ENCODE measurements at regions not wholly inside any gene's neighbourhood (a gene's known extent, or its start where the extent isn't known, plus 50 kb on each side); places are given as distances from the start of the nearest gene placed in this dataset.

DNA sequence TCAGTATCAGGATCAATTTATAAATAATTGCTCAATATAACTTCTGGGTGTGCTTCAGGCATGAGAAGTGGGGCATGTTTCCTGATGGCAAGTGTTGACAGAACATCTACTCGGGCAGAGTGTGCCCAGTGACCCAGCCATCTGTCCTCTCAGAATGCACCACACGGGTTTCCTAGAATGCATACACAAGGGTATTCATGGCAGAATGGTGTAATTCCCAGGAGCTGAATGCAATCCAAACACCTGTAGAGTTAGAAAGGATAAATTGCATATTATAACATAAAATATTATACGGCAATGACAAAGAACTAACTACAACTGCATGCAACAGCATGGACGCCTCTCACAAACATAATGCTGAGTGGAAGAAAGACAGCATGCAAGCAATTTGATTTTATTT, 391.9 kb downstream of the SIPA1L2 start:
- no peak for TF ChIP-seq POLR2A (IDR thresholded peaks at IDR 0.05)
- TF ChIP-seq, protein P1, sequence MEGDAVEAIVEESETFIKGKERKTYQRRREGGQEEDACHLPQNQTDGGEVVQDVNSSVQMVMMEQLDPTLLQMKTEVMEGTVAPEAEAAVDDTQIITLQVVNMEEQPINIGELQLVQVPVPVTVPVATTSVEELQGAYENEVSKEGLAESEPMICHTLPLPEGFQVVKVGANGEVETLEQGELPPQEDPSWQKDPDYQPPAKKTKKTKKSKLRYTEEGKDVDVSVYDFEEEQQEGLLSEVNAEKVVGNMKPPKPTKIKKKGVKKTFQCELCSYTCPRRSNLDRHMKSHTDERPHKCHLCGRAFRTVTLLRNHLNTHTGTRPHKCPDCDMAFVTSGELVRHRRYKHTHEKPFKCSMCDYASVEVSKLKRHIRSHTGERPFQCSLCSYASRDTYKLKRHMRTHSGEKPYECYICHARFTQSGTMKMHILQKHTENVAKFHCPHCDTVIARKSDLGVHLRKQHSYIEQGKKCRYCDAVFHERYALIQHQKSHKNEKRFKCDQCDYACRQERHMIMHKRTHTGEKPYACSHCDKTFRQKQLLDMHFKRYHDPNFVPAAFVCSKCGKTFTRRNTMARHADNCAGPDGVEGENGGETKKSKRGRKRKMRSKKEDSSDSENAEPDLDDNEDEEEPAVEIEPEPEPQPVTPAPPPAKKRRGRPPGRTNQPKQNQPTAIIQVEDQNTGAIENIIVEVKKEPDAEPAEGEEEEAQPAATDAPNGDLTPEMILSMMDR (IDR thresholded peaks at IDR 0.05) = no peak
- no peak for DNase-seq
- Histone ChIP-seq H3K9me3 (no peaks in the 10 kb centered on the region), H3K4me3 (replicated peaks in 1 of 3) (no peak overlapping the region), H3K27ac (no peak overlapping the region), H3K4me1 (peaks cover 0 to 7% of the 10 kb centered on the region in 2 donors), H3K27me3 (no peaks in the 10 kb centered on the region), H3K36me3 (no peaks in the 10 kb centered on the region)
- WGBS, 2 donors = 90 to 92% methylated on average over 4 of the region's 4 CpGs
- intact Hi-C loops (cut with DNase I) = no loop called here

DNA sequence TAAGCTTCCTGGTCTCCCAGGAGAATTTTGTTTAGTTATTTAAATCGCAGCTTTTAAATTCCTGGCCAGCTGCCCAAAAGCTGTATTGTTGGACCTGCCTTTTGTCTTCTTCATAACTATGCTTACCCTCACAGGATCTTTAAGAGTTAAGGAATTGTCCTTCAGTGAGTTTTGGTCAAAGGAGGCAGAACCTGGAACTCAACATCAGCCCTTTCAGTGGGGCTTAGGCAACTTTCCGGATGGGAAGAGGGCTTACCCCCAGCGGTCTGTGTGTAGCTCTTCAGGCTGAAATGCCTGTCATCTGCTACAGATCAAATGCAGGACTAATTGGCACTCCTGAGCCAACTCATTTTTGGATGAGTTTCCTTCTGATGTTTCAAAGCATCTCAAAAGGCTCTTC, 402.6 kb downstream of the SIPA1L2 start:
- TF ChIP-seq, protein P1 (IDR thresholded peaks at IDR 0.05) = no peak
- TF ChIP-seq POLR2A (IDR thresholded peaks at IDR 0.05) = no peak
- intact Hi-C loops (cut with DNase I) = no loop called here
- no peak for DNase-seq
- Histone ChIP-seq H3K4me3 (replicated peaks in 1 of 3) (no peak overlapping the region), H3K4me1 (peaks cover 2 to 19% of the 10 kb centered on the region in 2 donors), H3K9me3 (no peaks in the 10 kb centered on the region), H3K36me3 (no peaks in the 10 kb centered on the region), H3K27ac (no peak overlapping the region), H3K27me3 (no peaks in the 10 kb centered on the region)
- 14 to 28% methylated on average over 3 of the region's 3 CpGs for WGBS, 2 donors

DNA sequence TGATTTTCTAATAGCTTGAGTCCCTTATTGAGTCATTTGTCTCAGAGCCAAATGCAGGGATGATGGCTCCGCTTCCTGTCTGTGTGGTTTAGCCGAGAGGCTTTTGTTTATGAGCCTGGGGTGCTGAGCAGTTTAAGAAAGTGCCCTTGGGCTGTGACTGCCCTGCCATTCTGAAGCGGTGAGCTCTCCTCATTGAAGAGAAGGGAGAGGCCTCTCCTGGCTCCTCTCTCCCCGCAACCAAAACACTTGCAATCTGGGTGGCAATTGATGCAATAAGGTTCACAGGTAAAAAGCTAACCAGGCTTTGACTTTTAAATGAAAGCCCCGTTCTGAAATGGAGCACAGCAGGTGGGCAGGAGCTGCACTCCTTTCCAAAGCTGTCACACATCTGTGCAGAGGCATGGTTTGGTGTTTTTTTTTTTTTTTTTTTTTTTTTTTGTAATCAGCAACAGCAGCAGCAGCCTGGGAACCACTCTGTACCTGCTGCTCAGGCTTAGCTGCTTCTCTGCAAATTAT, 403.7 kb downstream of the SIPA1L2 start:
- peaks cover 13 to 25% of the 10 kb centered on the region in 2 donors for H3K4me1 ChIP-seq

DNA sequence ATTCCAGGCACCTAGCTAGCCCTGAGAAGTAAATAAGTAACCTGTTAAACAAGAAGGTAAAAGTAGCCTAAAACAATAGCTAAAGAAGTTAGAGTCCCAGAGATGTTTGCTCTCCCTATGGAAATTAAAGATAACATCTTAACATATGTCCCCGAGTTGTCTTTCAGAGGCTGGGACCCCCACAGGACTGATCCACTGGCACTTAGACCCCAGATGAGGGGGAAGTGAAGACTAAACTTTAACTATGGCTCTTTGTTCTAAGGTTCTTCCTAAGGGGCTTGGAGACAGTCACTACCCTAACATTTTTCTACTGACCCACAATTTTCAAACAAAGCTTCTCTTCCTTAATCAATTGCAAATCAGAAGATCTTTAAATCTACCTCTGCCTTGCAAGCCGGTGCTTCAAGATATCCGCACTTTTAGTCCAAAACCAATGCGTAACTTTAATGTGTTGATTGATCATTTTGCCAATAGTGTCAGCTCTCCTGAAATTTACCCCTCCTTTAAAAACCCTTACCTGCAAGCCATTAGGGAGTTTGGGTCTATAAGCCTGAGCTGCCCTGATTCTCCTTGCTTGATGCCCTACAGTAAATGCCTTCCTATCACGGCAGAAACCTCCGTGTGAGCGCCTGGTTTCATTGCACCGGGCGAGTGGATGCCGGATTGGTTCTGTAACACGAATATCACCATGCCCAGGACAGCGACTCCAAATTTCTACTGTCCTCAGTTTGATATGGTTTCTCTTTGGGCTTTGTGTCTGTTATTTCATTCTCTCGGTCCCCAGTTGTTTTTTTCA, 404.4 kb downstream of the SIPA1L2 start:
- Histone ChIP-seq H3K9me3 (no peaks in the 10 kb centered on the region), H3K27me3 (no peaks in the 10 kb centered on the region), H3K4me1 (peaks cover 15 to 30% of the 10 kb centered on the region in 2 donors), H3K36me3 (no peaks in the 10 kb centered on the region), H3K4me3 (replicated peaks in 1 of 3) (no peak overlapping the region), H3K27ac (peak overlapping the region in 1 of 3 donors; percentile 6)
- intact Hi-C loops (cut with DNase I) = no loop called here
- WGBS, 2 donors = 86 to 88% methylated on average over 13 of the region's 13 CpGs
- DNase-seq = no peak
- TF ChIP-seq POLR2A (IDR thresholded peaks at IDR 0.05) = no peak
- TF ChIP-seq, protein P1 (IDR thresholded peaks at IDR 0.05) = no peak

More for the DNA sequence above, 403.7 kb downstream of the SIPA1L2 start:
- Histone ChIP-seq H3K27ac (peak overlapping the region in 1 of 3 donors; percentile 6), H3K36me3 (no peaks in the 10 kb centered on the region), H3K27me3 (no peaks in the 10 kb centered on the region), H3K4me3 (replicated peaks in 1 of 3) (no peak overlapping the region), H3K9me3 (no peaks in the 10 kb centered on the region)
- peak; percentile 14 to 37 for DNase-seq
- TF ChIP-seq, protein P1 (IDR thresholded peaks at IDR 0.05) = no peak
- TF ChIP-seq POLR2A (IDR thresholded peaks at IDR 0.05) = no peak
- intact Hi-C loops (cut with DNase I) = no loop called here
- 16 to 51% methylated on average over 5 of the region's 5 CpGs for WGBS, 2 donors

DNA sequence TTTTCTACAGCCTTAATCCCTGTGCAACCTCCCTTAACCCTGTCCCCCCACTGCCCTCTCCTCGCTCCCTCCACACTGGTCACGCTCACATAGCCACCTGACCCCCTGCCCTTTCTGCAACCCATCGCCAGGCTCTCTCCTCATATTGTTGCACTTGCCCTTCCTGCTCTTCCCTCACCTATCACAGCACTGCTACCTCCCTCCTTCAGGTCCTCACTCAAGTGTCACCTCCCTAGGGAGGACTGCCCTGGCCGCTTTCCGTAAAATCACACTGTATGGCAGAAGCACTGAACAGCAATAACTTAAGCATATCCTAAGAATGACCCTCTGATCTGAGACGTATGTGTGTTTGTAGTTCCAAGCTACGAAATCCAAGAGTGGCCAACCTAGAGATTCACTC, 406.0 kb downstream of the SIPA1L2 start:
- intact Hi-C loops (cut with DNase I) = no loop called here
- DNase-seq = no peak
- Histone ChIP-seq H3K4me3 (replicated peaks in 1 of 3) (no peak overlapping the region), H3K27ac (no peak overlapping the region), H3K4me1 (peaks cover 21 to 30% of the 10 kb centered on the region in 2 donors), H3K27me3 (no peaks in the 10 kb centered on the region), H3K9me3 (no peaks in the 10 kb centered on the region), H3K36me3 (no peaks in the 10 kb centered on the region)
- TF ChIP-seq POLR2A (IDR thresholded peaks at IDR 0.05) = no peak
- TF ChIP-seq, protein P1 (IDR thresholded peaks at IDR 0.05) = no peak
- 93 to 96% methylated on average over 7 of the region's 7 CpGs for WGBS, 2 donors
